Neural crest cell (in vitro differentiated cells): ENCODE measurements at regions not wholly inside any gene's neighbourhood (a gene's known extent, or its start where the extent isn't known, plus 50 kb on each side); places are given as distances from the start of the nearest gene placed in this dataset.

Experiments used
- DNase-seq: peaks from one replicate; pipeline ENCODE4 v3.0.0; 2021; ENCODE audit warnings: low read depth, mixed read lengths, low spot score
- H3K27ac Mint-ChIP-seq: one replicate; pipeline ENCODE4 v1.8.0; 2021; ENCODE audit warnings: mild to moderate bottlenecking, mixed read lengths; ENCODE audit not compliant: unreplicated experiment
- H3K27me3 Mint-ChIP-seq: 2 replicates; pipeline ENCODE4 v1.8.0; 2021; ENCODE audit warnings: low read depth, mild to moderate bottlenecking, mixed read lengths
- H3K36me3 Mint-ChIP-seq: 2 replicates; pipeline ENCODE4 v1.8.0; 2021; ENCODE audit warnings: low read depth, mild to moderate bottlenecking, mixed read lengths
- H3K4me1 Mint-ChIP-seq: 2 replicates; pipeline ENCODE4 v1.8.0; 2021; ENCODE audit warnings: mixed read lengths
- H3K4me3 Mint-ChIP-seq: one replicate; pipeline ENCODE4 v1.8.0; 2021; ENCODE audit warnings: mild to moderate bottlenecking, mixed read lengths
- H3K9me3 Mint-ChIP-seq: 2 replicates; pipeline ENCODE4 v1.8.0; 2021; ENCODE audit warnings: mixed read lengths
- TF ChIP-seq, protein P1 (sequence below): fragments of 200-600 bp; sonication (generic); conservative IDR thresholded peaks from 2 replicates; pipeline ENCODE4 v1.5.0; 2021; ENCODE audit warnings: antibody characterized with exemption, mild to moderate bottlenecking

DNA sequence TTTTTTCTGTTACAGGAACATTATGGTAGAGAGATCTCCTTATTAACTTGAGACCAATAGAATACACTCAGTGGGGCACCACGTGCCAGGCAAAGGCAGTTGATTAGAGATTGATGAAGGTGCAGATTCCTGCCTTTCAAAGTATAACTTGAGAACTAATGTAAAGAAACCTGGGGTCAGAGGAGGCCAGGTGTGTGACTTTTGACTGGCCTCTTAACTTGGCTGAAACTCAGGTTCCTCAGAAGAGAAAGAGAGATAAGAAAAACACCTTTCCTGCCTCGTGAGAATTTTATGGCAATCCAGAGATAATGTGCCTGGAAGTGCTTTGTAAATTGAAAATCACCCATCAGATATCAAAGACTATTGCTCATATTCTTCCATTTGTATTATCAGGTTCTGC lies 110.7 kb upstream of the GZMB start:
- TF ChIP-seq, protein P1, sequence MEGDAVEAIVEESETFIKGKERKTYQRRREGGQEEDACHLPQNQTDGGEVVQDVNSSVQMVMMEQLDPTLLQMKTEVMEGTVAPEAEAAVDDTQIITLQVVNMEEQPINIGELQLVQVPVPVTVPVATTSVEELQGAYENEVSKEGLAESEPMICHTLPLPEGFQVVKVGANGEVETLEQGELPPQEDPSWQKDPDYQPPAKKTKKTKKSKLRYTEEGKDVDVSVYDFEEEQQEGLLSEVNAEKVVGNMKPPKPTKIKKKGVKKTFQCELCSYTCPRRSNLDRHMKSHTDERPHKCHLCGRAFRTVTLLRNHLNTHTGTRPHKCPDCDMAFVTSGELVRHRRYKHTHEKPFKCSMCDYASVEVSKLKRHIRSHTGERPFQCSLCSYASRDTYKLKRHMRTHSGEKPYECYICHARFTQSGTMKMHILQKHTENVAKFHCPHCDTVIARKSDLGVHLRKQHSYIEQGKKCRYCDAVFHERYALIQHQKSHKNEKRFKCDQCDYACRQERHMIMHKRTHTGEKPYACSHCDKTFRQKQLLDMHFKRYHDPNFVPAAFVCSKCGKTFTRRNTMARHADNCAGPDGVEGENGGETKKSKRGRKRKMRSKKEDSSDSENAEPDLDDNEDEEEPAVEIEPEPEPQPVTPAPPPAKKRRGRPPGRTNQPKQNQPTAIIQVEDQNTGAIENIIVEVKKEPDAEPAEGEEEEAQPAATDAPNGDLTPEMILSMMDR: no peak
- peaks cover 22% of the 10 kb centered on the region for H3K27me3 Mint-ChIP-seq
- H3K36me3 Mint-ChIP-seq: no peaks in the 10 kb centered on the region
- no peak overlapping the region for H3K4me3 Mint-ChIP-seq
- no peaks in the 10 kb centered on the region for H3K4me1 Mint-ChIP-seq
- H3K9me3 Mint-ChIP-seq: peaks cover 11% of the 10 kb centered on the region
- H3K27ac Mint-ChIP-seq: no peak overlapping the region
- DNase-seq: no peak

DNA sequence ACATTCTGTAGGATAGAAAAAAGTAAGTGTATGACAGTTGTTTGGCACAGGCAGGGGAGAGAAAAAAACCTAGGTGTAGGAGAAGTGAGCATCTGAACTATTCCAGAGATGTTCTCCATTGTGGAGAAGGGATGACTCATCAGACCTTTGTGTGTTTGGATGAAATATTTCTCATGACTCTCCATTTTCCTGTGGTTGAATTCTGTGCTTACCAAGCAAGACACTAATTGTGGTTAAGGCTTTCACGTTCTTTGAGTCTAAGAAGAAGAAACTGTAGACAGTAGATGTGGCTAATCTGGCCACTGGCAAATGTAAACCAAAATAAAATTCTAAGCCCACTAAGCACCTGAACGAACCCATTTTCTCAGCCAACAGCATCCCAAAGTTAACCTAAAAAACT lies 107.9 kb upstream of the GZMB start:
- TF ChIP-seq, protein P1: no peak
- Mint-ChIP-seq H3K27me3 (peaks cover 29% of the 10 kb centered on the region), H3K4me3 (no peak overlapping the region), H3K27ac (no peak overlapping the region), H3K4me1 (no peaks in the 10 kb centered on the region), H3K36me3 (no peaks in the 10 kb centered on the region), H3K9me3 (peaks cover 8% of the 10 kb centered on the region)
- no peak for DNase-seq

DNA sequence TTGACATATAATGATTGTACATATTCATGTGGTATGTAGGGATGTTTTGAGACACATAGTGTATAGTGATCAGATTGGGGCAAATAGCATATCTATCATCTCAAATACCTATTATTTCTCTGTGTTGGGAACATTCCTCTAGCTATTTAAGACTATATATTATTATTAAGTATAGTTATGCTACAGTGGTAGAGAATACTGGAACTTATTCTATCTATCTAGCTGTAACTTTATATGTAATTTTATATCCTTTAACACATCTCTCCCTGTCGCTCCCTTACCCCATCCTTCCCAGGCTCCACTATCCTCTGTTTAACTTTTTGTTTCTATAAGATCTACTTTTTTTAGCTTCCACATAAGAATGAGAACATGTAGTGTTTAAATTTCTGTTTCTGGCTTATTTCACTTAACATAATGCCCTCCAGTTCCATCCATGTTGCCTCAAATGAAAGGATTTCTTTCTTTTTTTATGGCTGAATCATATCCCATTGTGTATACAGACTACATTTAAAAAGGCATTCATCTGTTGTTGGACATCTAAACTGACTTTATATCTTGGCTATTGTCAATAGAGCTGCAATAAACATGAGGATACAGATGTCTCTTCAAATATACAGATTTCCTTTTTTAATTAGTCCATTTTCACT lies 102.1 kb upstream of the GZMB start:
- DNase-seq: no peak
- TF ChIP-seq, protein P1: no peak
- Mint-ChIP-seq H3K4me1 (no peaks in the 10 kb centered on the region), H3K36me3 (no peaks in the 10 kb centered on the region), H3K27me3 (peaks cover 18% of the 10 kb centered on the region), H3K9me3 (no peaks in the 10 kb centered on the region), H3K27ac (no peak overlapping the region), H3K4me3 (no peak overlapping the region)

DNA sequence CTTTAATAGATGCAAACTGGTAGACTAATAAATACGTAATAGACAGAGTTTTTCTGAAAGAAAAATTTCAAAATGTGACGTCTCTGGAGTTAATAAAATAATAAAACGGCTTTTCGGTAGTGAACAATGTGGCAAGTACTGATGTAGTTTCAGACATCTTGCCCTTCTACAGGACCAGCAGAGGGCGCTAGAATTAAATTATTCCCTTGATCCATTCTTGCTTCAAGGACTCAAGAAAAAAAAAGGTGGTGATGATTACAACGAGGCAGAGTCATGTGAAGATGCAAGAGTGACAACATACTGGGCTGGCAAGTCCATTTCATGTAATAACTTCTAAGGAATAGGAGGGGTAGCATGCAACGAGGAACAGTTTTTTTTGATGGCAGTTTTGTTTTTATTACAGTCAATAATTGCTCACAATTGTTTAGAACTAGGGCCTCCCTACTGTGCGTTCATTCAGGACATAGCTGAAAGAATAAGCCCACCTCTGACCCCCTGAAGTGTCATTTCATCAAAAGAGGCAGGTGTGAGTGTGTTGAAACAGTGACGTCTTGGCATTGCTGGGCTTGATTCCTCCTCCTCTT lies 101.0 kb upstream of the GZMB start:
- Mint-ChIP-seq H3K4me1 (no peaks in the 10 kb centered on the region), H3K36me3 (no peaks in the 10 kb centered on the region), H3K9me3 (no peaks in the 10 kb centered on the region), H3K27me3 (peaks cover 14% of the 10 kb centered on the region), H3K4me3 (no peak overlapping the region), H3K27ac (no peak overlapping the region)
- TF ChIP-seq, protein P1: peak; percentile 89
- peak; percentile 59 for DNase-seq

DNA sequence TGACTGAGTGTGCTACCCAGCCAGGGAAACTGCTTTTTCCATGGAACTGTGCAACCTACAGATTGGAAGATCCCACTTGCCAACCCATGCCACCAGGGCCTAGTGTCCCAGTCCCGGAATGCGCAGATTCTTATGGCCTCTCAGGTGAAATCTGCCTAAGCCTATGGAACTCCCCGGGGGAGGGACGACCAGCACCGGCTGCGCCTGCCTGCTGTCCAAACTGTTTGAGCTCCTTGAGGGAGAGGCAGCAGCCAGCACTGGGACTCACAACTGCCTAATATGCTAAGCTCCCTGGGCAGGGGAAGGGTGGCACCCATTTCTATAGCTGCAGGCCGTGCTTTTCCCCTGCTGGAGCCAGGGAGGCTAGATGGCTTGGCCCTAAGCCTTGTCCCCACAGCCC lies 92.5 kb upstream of the GZMB start:
- Mint-ChIP-seq H3K9me3 (peaks cover 6% of the 10 kb centered on the region), H3K36me3 (no peaks in the 10 kb centered on the region), H3K27me3 (peaks cover 29% of the 10 kb centered on the region), H3K4me3 (no peak overlapping the region), H3K27ac (no peak overlapping the region), H3K4me1 (peaks cover 7% of the 10 kb centered on the region)
- no peak for DNase-seq
- TF ChIP-seq, protein P1: no peak
